ENCODE measurements at regions not wholly inside any gene's neighbourhood (a gene's known extent, or its start where the extent isn't known, plus 50 kb on each side); places are given as distances from the start of the nearest gene placed in this dataset.

GRCh38 chr6:139868576-139868975, 494.1 kb upstream of the CITED2 start:
- no peak for DNase-seq (ENCODE audit: extremely low spot score)
- TF ChIP-seq, protein P1, sequence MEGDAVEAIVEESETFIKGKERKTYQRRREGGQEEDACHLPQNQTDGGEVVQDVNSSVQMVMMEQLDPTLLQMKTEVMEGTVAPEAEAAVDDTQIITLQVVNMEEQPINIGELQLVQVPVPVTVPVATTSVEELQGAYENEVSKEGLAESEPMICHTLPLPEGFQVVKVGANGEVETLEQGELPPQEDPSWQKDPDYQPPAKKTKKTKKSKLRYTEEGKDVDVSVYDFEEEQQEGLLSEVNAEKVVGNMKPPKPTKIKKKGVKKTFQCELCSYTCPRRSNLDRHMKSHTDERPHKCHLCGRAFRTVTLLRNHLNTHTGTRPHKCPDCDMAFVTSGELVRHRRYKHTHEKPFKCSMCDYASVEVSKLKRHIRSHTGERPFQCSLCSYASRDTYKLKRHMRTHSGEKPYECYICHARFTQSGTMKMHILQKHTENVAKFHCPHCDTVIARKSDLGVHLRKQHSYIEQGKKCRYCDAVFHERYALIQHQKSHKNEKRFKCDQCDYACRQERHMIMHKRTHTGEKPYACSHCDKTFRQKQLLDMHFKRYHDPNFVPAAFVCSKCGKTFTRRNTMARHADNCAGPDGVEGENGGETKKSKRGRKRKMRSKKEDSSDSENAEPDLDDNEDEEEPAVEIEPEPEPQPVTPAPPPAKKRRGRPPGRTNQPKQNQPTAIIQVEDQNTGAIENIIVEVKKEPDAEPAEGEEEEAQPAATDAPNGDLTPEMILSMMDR (IDR thresholded peaks at IDR 0.05; ENCODE audit: control extremely low read depth, extremely low read depth, low read depth, missing control alignments), result no peak
- ChIA-PET CTCF (interaction anchor here (0.9 to 1.2 kb wide), 2 partner anchors 11 to 499 kb away, joined by 3 to 4 read pairs; no protein-coding TSS in a partner anchor), POLR2A (no interaction called here)

- no peak for DNase-seq (ENCODE audit: extremely low spot score)
- ChIA-PET CTCF (interaction anchor here (1.2 to 2.4 kb wide), 2 partner anchors 10 to 17 kb away, joined by 5 to 6 read pairs; no protein-coding TSS in a partner anchor), POLR2A (no interaction called here)
- TF ChIP-seq, protein P1 (IDR thresholded peaks at IDR 0.05; ENCODE audit: control extremely low read depth, extremely low read depth, low read depth, missing control alignments), result no peak
Observed at GRCh38 chr6:139863964-139864363, 489.5 kb upstream of the CITED2 start.

GRCh38 chr6:139863346-139863745, 488.9 kb upstream of the CITED2 start:
- ChIA-PET CTCF (interaction anchor here (2.4 kb wide), 1 partner anchor 10 kb away, joined by 6 read pairs; no protein-coding TSS in a partner anchor), POLR2A (no interaction called here)
- TF ChIP-seq, protein P1 (IDR thresholded peaks at IDR 0.05; ENCODE audit: control extremely low read depth, extremely low read depth, low read depth, missing control alignments), result no peak
- no peak for DNase-seq (ENCODE audit: extremely low spot score)

- POLR2A ChIA-PET, result no interaction called here
- TF ChIP-seq, protein P1 (IDR thresholded peaks at IDR 0.05; ENCODE audit: control extremely low read depth, extremely low read depth, low read depth, missing control alignments), result no peak
- CTCF ChIA-PET, result interaction anchor here (1.4 kb wide), 1 partner anchor 11 kb away, joined by 3 read pairs; no protein-coding TSS in a partner anchor
- no peak for DNase-seq (ENCODE audit: extremely low spot score)
Observed at GRCh38 chr6:139862311-139862710, 487.9 kb upstream of the CITED2 start.

DNA sequence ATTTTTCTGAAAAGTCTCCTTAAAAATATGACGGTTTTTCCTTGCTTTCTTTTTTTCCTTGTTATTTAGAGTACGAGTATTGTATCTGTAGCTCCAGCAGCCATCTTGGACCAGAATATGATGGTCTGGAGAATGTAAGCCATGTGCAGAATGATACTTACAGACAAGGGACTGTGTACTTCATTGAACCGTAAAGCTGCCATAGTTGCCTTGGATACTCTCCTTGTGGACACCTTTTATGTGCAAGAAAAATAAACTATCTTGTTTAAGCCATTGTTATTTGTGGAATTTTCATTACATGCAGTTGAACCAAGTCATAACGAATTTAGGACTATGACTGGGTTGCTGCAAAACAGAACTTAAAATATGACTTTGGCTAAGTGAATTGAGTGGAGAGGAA, 485.8 kb upstream of the CITED2 start:
- TF ChIP-seq, protein P1 (IDR thresholded peaks at IDR 0.05; ENCODE audit: control extremely low read depth, extremely low read depth, low read depth, missing control alignments), result no peak
- ChIA-PET CTCF (no interaction called here), POLR2A (no interaction called here)
- DNase-seq (ENCODE audit: extremely low spot score), result no peak

DNA sequence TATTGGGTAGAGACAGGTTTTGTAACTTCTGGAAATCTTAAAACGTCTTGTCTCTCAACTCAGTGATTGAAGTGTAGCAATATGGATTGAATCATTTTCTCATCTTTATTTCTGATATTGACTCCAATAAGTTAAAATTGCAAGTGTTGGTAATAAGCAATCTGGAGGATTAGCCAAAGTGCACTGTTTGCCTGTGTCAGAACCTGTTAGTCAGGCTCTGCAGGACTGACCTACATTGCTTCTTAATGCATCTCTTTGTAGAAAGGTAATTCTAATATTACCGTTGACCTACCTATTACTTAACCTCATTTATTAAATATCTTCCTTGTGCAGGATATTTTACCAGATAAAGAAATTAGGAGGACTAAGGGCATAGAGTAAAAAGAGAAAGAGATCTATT, 484.0 kb upstream of the CITED2 start:
- POLR2A ChIA-PET, result no interaction called here
- CTCF ChIA-PET, result no interaction called here
- no peak for DNase-seq (ENCODE audit: extremely low spot score)
- TF ChIP-seq, protein P1 (IDR thresholded peaks at IDR 0.05; ENCODE audit: control extremely low read depth, extremely low read depth, low read depth, missing control alignments), result no peak

DNA sequence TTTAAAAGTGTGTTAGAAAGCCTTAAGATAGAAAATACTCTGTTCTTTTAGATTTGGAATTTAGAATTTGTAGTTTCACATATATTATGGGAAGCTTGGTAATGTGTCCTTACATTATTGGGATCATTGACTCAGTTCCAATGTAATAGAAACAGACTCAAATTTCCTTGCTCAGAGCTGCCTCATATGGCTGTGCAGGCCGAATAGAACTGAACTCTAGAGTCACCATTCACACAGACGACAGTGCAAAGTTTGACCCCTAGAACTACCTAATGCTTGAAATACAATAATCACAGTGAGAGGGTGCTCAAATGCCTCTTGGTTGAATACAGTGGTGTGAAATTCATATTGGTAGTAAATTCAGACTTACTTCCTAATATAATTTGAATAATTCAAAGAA, 482.7 kb upstream of the CITED2 start:
- no peak for DNase-seq (ENCODE audit: extremely low spot score)
- TF ChIP-seq, protein P1 (IDR thresholded peaks at IDR 0.05; ENCODE audit: control extremely low read depth, extremely low read depth, low read depth, missing control alignments), result no peak
- ChIA-PET CTCF (no interaction called here), POLR2A (no interaction called here)
